Liver (tissue), 8 donors: ENCODE measurements at regions not wholly inside any gene's neighbourhood (a gene's known extent, or its start where the extent isn't known, plus 50 kb on each side); places are given as distances from the start of the nearest gene placed in this dataset.

ENCODE experiments used
- DNase-seq: peaks from one replicate; pipeline ENCODE4 v3.0.0-alpha.2; 2017; ENCODE audit warnings: low spot score
- H3K27ac ChIP-seq, 2 donors: one replicate each; pipeline ENCODE4 v1.7.0; 2013; ENCODE audit warnings: inconsistent platforms in 2 of 2, low read length in 2 of 2, control low read depth in 1 of 2, low read depth in 1 of 2, mild to moderate bottlenecking in 1 of 2
- H3K27me3 ChIP-seq, 4 donors: one replicate each; pipeline versions ENCODE4 v1.6.1 to v1.7.0; 2013; ENCODE audit warnings: low read length in 3 of 4, inconsistent platforms in 1 of 4, mild to moderate bottlenecking in 1 of 4, moderate library complexity in 1 of 4; ENCODE audit not compliant: control insufficient read depth in 4 of 4, insufficient read depth in 4 of 4
- H3K36me3 ChIP-seq, 4 donors: one replicate each; pipeline versions ENCODE4 v1.6.1 to v1.7.0; 2013; ENCODE audit warnings: low read length in 3 of 4, mild to moderate bottlenecking in 3 of 4, low read depth in 1 of 4, moderate library complexity in 1 of 4; ENCODE audit not compliant: control insufficient read depth in 4 of 4, insufficient read depth in 3 of 4
- H3K4me1 ChIP-seq, 4 donors: one replicate each; pipeline versions ENCODE4 v1.6.1 to v1.7.0; 2013; ENCODE audit warnings: low read length in 3 of 4, mild to moderate bottlenecking in 3 of 4, moderate library complexity in 1 of 4; ENCODE audit not compliant: control insufficient read depth in 4 of 4, insufficient read depth in 4 of 4
- H3K4me3 ChIP-seq, 3 donors: one replicate each; pipeline versions ENCODE4 v1.6.1 to v1.7.0; 2013; ENCODE audit warnings: low read length in 3 of 3, control low read depth in 1 of 3, low read depth in 1 of 3, mild to moderate bottlenecking in 1 of 3
- H3K9ac ChIP-seq, 2 donors: one replicate each; pipeline ENCODE4 v1.7.0; 2013; ENCODE audit warnings: low read length in 2 of 2, mild to moderate bottlenecking in 2 of 2, moderate library complexity in 2 of 2, control low read depth in 1 of 2, low read depth in 1 of 2
- H3K9me3 ChIP-seq, 4 donors: one replicate each; pipeline versions ENCODE4 v1.6.1 to v1.7.0; 2013; ENCODE audit warnings: low read length in 3 of 4; ENCODE audit not compliant: control insufficient read depth in 4 of 4
- EGR1 ChIP-seq, 2 donors: IDR thresholded peaks; 2 replicates each; pipeline ENCODE4 v1.6.1; 2016 to 2018; ENCODE audit warnings: antibody characterized with exemption in 2 of 2, low read depth in 2 of 2
- FOXA1 ChIP-seq: IDR thresholded peaks from 2 replicates; pipeline ENCODE4 v1.6.1; 2016; ENCODE audit warnings: antibody characterized with exemption
- FOXA2 ChIP-seq: IDR thresholded peaks from 2 replicates; pipeline ENCODE4 v1.6.1; 2016; ENCODE audit warnings: antibody characterized with exemption
- GABPA ChIP-seq, 2 donors: IDR thresholded peaks in 1 of 2; conservative IDR thresholded peaks in 1 of 2; 2 replicates each; pipeline ENCODE4 v1.6.1; 2016; ENCODE audit warnings: antibody characterized with exemption in 2 of 2, mild to moderate bottlenecking in 1 of 2, moderate library complexity in 1 of 2
- HNF4A ChIP-seq, 2 donors: conservative IDR thresholded peaks; 2 replicates each; pipeline ENCODE4 v1.6.1; 2016; ENCODE audit warnings: antibody characterized with exemption in 2 of 2, mild to moderate bottlenecking in 2 of 2
- HNF4G ChIP-seq: IDR thresholded peaks from 2 replicates; pipeline ENCODE4 v1.6.1; 2016; ENCODE audit warnings: antibody characterized with exemption
- JUND ChIP-seq, 2 donors: IDR thresholded peaks; 2 replicates each; pipeline ENCODE4 v1.6.1; 2016; ENCODE audit warnings: antibody characterized with exemption in 2 of 2
- NR2F2 ChIP-seq: IDR thresholded peaks from 2 replicates; pipeline ENCODE4 v1.6.1; 2016; ENCODE audit warnings: antibody characterized with exemption
- RAD21 ChIP-seq, 2 donors: IDR thresholded peaks; 2 replicates each; pipeline ENCODE4 v1.6.1; 2016; ENCODE audit warnings: antibody characterized with exemption in 2 of 2, mild to moderate bottlenecking in 2 of 2
- RXRA ChIP-seq, 2 donors: IDR thresholded peaks; 2 replicates each; pipeline ENCODE4 v1.6.1; 2017 to 2018; ENCODE audit warnings: antibody characterized with exemption in 2 of 2, mild to moderate bottlenecking in 1 of 2
- SP1 ChIP-seq: IDR thresholded peaks from 2 replicates; pipeline ENCODE4 v1.6.1; 2018; ENCODE audit warnings: antibody characterized with exemption, mild to moderate bottlenecking
- TAF1 ChIP-seq: conservative IDR thresholded peaks from 2 replicates; pipeline ENCODE4 v1.6.1; 2016; ENCODE audit warnings: antibody characterized with exemption, mild to moderate bottlenecking
- YY1 ChIP-seq: IDR thresholded peaks from 2 replicates; pipeline ENCODE4 v1.6.1; 2016; ENCODE audit warnings: antibody characterized with exemption, mild to moderate bottlenecking
- WGBS: extraction: QIAGEN DNeasy Blood & Tissue Kit; methylation state at CpG from one replicate; pipeline ENCODE4 v1.1.7; 2013; 5-methylcytosine and 5-hydroxymethylcytosine counted together
- TF ChIP-seq, protein P1 (sequence below): IDR thresholded peaks from 2 replicates; pipeline ENCODE4 v1.6.1; 2016; ENCODE audit warnings: antibody characterized with exemption
- TF ChIP-seq, protein P2 (sequence below): fragments of 150-350 bp; IDR thresholded peaks from 2 replicates; pipeline ENCODE4 v1.5.1; 2017; ENCODE audit warnings: improper control_type of control experiment, low read depth, low read length; ENCODE audit not compliant: missing input control
- TF ChIP-seq, protein P3 (sequence below): IDR thresholded peaks from 2 replicates; pipeline ENCODE4 v1.6.1; 2016; ENCODE audit warnings: antibody characterized with exemption
- TF ChIP-seq, protein P4 (sequence below): IDR thresholded peaks from 2 replicates; pipeline ENCODE4 v1.6.1; 2016; ENCODE audit warnings: antibody characterized with exemption, mild to moderate bottlenecking
- TF ChIP-seq, protein P5 (sequence below): IDR thresholded peaks from 2 replicates; pipeline ENCODE4 v1.6.1; 2016; ENCODE audit warnings: antibody characterized with exemption
- donor health status: healthy.
- donor health status: healthy.
- donor health status: healthy.
- donor health status: healthy.
- donor health status: healthy.

DNA sequence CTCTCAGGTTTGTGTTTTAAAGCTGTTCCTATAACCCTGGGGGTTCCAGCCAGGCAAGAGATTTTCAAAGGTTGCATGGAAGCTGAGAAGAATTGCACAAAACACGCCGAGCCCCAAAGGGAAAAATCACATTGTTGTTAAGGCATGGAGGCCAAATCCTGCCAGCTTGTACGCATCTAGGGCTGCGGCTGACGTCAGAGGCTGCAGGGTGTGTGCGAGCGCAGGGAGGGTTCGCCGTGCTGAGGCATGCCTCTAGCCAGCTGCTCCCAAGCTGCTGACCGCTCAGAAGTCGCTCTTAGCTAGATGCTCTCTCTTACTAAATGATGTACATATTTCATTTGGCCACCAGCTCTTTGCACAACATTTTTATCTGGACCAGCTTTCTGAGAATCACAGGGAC is 191.8 kb downstream of the LPIN1 start:
- DNase-seq, result no peak

DNA sequence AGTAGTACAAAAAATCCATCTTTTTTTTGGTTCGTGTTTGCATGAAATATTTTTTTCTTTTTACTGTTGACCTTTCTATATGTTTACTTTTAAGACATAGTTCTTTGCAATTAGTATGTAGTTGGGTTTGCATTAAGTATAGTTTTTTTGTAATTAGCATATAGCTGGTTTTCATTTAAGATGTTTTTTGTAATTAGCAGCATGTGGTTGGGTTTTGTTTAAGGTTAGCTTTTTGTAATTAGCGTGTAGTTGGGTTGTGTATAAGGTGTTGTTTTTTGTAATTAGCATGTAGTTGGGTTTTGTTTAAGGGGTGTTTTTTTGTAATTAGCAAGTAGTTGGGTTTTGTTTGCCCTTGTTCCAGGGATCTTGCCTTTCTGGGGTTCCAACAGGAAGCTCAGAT is 193.1 kb downstream of the LPIN1 start:
- Histone ChIP-seq H3K27ac (no peak overlapping the region), H3K9ac (no peak overlapping the region), H3K9me3 (no peaks in the 10 kb centered on the region), H3K36me3 (no peaks in the 10 kb centered on the region), H3K27me3 (no peaks in the 10 kb centered on the region), H3K4me1 (no peaks in the 10 kb centered on the region), H3K4me3 (no peak overlapping the region)
- 79% methylated on average over 2 of the region's 2 CpGs for WGBS
- DNase-seq, result no peak
- TF ChIP-seq, protein P1, sequence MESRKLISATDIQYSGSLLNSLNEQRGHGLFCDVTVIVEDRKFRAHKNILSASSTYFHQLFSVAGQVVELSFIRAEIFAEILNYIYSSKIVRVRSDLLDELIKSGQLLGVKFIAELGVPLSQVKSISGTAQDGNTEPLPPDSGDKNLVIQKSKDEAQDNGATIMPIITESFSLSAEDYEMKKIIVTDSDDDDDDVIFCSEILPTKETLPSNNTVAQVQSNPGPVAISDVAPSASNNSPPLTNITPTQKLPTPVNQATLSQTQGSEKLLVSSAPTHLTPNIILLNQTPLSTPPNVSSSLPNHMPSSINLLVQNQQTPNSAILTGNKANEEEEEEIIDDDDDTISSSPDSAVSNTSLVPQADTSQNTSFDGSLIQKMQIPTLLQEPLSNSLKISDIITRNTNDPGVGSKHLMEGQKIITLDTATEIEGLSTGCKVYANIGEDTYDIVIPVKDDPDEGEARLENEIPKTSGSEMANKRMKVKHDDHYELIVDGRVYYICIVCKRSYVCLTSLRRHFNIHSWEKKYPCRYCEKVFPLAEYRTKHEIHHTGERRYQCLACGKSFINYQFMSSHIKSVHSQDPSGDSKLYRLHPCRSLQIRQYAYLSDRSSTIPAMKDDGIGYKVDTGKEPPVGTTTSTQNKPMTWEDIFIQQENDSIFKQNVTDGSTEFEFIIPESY, result no peak
- TF ChIP-seq GABPA (IDR thresholded peaks at IDR 0.05 in 1 of 2, conservative IDR thresholded peaks at IDR 0.05 in 1 of 2) (no peak), NR2F2 (no peak), SP1 (no peak), RXRA (IDR thresholded peaks at IDR 0.05) (no peak), RAD21 (IDR thresholded peaks at IDR 0.05) (no peak), HNF4A (conservative IDR thresholded peaks at IDR 0.05) (no peak), FOXA2 (no peak), HNF4G (no peak), JUND (IDR thresholded peaks at IDR 0.05) (no peak), TAF1 (no peak), YY1 (no peak)
- TF ChIP-seq, protein P2, sequence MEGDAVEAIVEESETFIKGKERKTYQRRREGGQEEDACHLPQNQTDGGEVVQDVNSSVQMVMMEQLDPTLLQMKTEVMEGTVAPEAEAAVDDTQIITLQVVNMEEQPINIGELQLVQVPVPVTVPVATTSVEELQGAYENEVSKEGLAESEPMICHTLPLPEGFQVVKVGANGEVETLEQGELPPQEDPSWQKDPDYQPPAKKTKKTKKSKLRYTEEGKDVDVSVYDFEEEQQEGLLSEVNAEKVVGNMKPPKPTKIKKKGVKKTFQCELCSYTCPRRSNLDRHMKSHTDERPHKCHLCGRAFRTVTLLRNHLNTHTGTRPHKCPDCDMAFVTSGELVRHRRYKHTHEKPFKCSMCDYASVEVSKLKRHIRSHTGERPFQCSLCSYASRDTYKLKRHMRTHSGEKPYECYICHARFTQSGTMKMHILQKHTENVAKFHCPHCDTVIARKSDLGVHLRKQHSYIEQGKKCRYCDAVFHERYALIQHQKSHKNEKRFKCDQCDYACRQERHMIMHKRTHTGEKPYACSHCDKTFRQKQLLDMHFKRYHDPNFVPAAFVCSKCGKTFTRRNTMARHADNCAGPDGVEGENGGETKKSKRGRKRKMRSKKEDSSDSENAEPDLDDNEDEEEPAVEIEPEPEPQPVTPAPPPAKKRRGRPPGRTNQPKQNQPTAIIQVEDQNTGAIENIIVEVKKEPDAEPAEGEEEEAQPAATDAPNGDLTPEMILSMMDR, result no peak
- TF ChIP-seq, protein P3, sequence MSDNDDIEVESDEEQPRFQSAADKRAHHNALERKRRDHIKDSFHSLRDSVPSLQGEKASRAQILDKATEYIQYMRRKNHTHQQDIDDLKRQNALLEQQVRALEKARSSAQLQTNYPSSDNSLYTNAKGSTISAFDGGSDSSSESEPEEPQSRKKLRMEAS, result no peak
- TF ChIP-seq, protein P4, sequence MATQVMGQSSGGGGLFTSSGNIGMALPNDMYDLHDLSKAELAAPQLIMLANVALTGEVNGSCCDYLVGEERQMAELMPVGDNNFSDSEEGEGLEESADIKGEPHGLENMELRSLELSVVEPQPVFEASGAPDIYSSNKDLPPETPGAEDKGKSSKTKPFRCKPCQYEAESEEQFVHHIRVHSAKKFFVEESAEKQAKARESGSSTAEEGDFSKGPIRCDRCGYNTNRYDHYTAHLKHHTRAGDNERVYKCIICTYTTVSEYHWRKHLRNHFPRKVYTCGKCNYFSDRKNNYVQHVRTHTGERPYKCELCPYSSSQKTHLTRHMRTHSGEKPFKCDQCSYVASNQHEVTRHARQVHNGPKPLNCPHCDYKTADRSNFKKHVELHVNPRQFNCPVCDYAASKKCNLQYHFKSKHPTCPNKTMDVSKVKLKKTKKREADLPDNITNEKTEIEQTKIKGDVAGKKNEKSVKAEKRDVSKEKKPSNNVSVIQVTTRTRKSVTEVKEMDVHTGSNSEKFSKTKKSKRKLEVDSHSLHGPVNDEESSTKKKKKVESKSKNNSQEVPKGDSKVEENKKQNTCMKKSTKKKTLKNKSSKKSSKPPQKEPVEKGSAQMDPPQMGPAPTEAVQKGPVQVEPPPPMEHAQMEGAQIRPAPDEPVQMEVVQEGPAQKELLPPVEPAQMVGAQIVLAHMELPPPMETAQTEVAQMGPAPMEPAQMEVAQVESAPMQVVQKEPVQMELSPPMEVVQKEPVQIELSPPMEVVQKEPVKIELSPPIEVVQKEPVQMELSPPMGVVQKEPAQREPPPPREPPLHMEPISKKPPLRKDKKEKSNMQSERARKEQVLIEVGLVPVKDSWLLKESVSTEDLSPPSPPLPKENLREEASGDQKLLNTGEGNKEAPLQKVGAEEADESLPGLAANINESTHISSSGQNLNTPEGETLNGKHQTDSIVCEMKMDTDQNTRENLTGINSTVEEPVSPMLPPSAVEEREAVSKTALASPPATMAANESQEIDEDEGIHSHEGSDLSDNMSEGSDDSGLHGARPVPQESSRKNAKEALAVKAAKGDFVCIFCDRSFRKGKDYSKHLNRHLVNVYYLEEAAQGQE, result no peak

More for the DNA sequence above, 191.8 kb downstream of the LPIN1 start:
- Histone ChIP-seq H3K27ac (no peak overlapping the region), H3K4me1 (no peaks in the 10 kb centered on the region), H3K4me3 (no peak overlapping the region), H3K9me3 (no peaks in the 10 kb centered on the region), H3K9ac (no peak overlapping the region), H3K36me3 (no peaks in the 10 kb centered on the region), H3K27me3 (no peaks in the 10 kb centered on the region)
- TF ChIP-seq YY1 (no peak), HNF4G (no peak), JUND (IDR thresholded peaks at IDR 0.05) (no peak), GABPA (IDR thresholded peaks at IDR 0.05 in 1 of 2, conservative IDR thresholded peaks at IDR 0.05 in 1 of 2) (no peak), FOXA2 (no peak), TAF1 (no peak), HNF4A (conservative IDR thresholded peaks at IDR 0.05) (no peak), FOXA1 (no peak), EGR1 (IDR thresholded peaks at IDR 0.05; ENCODE audit: low read depth in 2 of 2) (no peak)
- TF ChIP-seq, protein P5, sequence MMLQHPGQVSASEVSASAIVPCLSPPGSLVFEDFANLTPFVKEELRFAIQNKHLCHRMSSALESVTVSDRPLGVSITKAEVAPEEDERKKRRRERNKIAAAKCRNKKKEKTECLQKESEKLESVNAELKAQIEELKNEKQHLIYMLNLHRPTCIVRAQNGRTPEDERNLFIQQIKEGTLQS, result no peak
- TF ChIP-seq, protein P2, result no peak
- TF ChIP-seq, protein P1, result no peak
- 86% methylated on average over 11 of the region's 11 CpGs for WGBS
